ENCODE measurements at regions not wholly inside any gene's neighbourhood (a gene's known extent, or its start where the extent isn't known, plus 50 kb on each side); places are given as distances from the start of the nearest gene placed in this dataset.

DNA sequence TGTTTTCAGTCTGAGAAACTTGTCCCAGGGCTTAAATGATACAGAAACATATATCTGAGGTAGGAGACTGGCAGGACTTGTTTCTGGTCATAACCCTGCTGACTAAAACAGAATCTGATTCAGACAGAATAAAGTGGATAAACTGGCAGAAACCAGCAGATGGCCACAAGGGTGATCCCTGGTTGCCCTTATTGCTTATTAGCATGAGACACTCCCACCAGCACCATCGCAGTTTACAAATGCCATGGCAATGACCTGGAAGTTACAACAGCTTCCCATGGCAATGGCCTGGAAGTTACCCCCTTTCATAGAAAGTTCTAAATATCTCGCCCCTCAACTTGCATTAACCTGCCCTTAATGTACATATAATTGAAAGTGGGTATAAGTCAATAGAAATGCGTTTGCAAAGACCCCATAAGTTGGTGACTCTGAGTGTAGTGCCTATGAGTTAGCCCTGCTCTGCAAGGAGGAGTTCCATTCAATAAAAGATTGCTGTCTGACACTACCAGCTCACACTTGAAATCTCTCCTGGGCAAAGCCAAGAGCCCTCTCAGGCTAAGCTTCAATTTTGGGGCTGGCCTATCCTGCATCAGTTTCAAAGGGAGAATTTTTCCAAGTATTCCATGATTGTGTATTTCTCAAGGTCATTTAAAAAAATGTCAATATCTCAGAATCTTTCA lies 52.9 kb upstream of the PAGE5 start:
- Mint-ChIP-seq H3K27ac (ENCODE audit: unreplicated experiment) (no peak overlapping the region), H3K9me3 (ENCODE audit: low read depth) (peaks cover 19% of the 10 kb centered on the region), H3K4me1 (ENCODE audit: low read depth) (no peaks in the 10 kb centered on the region), H3K27me3 (ENCODE audit: low read depth) (no peaks in the 10 kb centered on the region), H3K4me3 (ENCODE audit: unreplicated experiment) (no peak overlapping the region), H3K36me3 (ENCODE audit: low read depth) (no peaks in the 10 kb centered on the region)
- no peak for DNase-seq (ENCODE audit: low spot score)
- TF ChIP-seq, protein P1, sequence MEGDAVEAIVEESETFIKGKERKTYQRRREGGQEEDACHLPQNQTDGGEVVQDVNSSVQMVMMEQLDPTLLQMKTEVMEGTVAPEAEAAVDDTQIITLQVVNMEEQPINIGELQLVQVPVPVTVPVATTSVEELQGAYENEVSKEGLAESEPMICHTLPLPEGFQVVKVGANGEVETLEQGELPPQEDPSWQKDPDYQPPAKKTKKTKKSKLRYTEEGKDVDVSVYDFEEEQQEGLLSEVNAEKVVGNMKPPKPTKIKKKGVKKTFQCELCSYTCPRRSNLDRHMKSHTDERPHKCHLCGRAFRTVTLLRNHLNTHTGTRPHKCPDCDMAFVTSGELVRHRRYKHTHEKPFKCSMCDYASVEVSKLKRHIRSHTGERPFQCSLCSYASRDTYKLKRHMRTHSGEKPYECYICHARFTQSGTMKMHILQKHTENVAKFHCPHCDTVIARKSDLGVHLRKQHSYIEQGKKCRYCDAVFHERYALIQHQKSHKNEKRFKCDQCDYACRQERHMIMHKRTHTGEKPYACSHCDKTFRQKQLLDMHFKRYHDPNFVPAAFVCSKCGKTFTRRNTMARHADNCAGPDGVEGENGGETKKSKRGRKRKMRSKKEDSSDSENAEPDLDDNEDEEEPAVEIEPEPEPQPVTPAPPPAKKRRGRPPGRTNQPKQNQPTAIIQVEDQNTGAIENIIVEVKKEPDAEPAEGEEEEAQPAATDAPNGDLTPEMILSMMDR (IDR thresholded peaks at IDR 0.05): no peak

DNA sequence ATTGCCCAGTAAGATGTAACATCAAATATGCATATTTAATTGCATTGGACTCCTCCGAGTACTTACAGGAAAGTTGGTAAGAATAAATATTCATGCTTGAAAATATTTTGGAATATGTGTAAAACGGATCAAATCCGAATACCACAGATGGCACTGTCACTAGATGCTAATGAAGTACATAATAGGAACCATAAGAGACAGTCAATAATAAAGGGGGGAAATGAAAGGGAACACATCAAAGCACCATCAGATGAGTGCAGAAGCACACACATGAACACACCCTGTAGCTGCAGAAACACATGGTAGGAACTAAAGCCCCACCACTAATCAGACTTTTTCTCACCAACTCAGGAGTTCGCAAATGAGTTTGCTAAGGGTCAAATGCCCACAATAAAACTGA lies 52.2 kb upstream of the PAGE5 start:
- TF ChIP-seq, protein P1 (IDR thresholded peaks at IDR 0.05): no peak
- H3K27me3 Mint-ChIP-seq (ENCODE audit: low read depth): no peaks in the 10 kb centered on the region
- no peaks in the 10 kb centered on the region for H3K36me3 Mint-ChIP-seq (ENCODE audit: low read depth)
- DNase-seq (ENCODE audit: low spot score): no peak
- no peaks in the 10 kb centered on the region for H3K4me1 Mint-ChIP-seq (ENCODE audit: low read depth)
- H3K4me3 Mint-ChIP-seq (ENCODE audit: unreplicated experiment): no peak overlapping the region
- H3K9me3 Mint-ChIP-seq (ENCODE audit: low read depth): peaks cover 14% of the 10 kb centered on the region
- H3K27ac Mint-ChIP-seq (ENCODE audit: unreplicated experiment): no peak overlapping the region

DNA sequence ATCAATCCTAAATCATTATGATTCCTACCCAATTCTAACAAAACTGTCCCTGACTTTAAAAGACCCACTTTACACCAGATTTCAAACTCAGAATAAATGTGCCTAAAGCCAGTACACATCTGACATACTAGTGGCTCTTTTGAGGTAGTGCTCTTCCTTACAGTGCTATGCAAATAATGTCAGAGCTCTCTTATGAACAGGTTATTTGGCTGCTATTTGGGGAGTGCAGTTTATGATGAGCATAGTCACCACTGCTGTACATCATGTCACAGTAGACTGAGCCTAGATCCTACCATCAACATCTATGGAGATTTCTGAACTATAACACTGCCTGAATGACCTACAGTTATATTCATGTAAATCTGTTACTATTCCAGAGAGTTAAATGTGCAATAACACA lies 50.4 kb upstream of the PAGE5 start:
- no peak for DNase-seq (ENCODE audit: low spot score)
- Mint-ChIP-seq H3K36me3 (ENCODE audit: low read depth) (no peaks in the 10 kb centered on the region), H3K4me3 (ENCODE audit: unreplicated experiment) (no peak overlapping the region), H3K27ac (ENCODE audit: unreplicated experiment) (no peak overlapping the region), H3K27me3 (ENCODE audit: low read depth) (no peaks in the 10 kb centered on the region), H3K4me1 (ENCODE audit: low read depth) (no peaks in the 10 kb centered on the region), H3K9me3 (ENCODE audit: low read depth) (peaks cover 17% of the 10 kb centered on the region)
- TF ChIP-seq, protein P1 (IDR thresholded peaks at IDR 0.05): no peak
